ENCODE measurements at regions not wholly inside any gene's neighbourhood (a gene's known extent, or its start where the extent isn't known, plus 50 kb on each side); places are given as distances from the start of the nearest gene placed in this dataset.

DNA sequence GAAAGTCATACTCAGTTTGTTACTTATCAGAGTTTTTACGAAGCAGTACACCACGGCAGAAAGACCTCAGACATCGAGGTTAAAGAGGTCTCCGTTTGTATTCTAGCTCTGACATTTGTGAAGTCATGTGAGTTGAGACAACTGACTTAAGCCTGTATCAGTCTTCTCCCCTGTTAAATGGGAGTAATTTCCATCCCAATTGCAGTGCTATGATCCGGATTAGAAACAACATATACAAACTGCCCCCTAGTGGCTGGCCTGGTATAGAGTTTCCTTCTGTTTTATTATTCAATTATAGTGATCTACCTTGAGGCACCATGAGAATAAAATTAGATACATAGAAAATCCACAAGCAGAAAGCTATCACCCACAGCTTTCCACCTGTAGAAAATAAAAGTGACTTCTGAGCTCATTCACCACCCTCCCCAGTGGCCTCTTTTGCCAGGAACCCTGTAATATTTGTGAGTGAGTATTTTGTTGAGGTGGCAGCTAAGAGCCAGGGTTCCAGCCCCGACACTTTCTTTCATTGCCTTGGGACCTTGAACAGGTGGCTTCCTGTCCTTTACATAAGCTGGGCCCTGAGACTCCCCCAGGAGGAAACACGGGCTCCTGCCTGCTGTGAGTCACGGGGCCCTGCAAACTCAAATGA lies 607.2 kb upstream of the MGMT start:
- Histone ChIP-seq H3K4me3 (ENCODE audit: low read length) (no peak overlapping the region), H3K27me3 (ENCODE audit: low read length) (no peaks in the 10 kb centered on the region), H3K9me3 (ENCODE audit: low read length) (no peaks in the 10 kb centered on the region), H2AFZ (ENCODE audit: low read length) (no peak overlapping the region), H3K4me1 (ENCODE audit: low read length) (no peaks in the 10 kb centered on the region), H4K20me1 (ENCODE audit: insufficient read depth, low read depth, low read length) (no peaks in the 10 kb centered on the region; the same call in 1 of the 2 replicates), H3K9me2 (replicated peaks; ENCODE audit: insufficient read depth, low read length) (no peaks in the 10 kb centered on the region), H3K79me2 (ENCODE audit: low read length) (no peaks in the 10 kb centered on the region), H3K9ac (ENCODE audit: low read length) (no peak overlapping the region), H3K4me2 (ENCODE audit: low read depth, low read length, poor library complexity, severe bottlenecking) (no peak overlapping the region), H3K36me3 (ENCODE audit: insufficient read depth, low read length) (no peaks in the 10 kb centered on the region), H3K27ac (ENCODE audit: low read length) (no peak overlapping the region)
- peak; percentile 71 for DNase-seq

DNA sequence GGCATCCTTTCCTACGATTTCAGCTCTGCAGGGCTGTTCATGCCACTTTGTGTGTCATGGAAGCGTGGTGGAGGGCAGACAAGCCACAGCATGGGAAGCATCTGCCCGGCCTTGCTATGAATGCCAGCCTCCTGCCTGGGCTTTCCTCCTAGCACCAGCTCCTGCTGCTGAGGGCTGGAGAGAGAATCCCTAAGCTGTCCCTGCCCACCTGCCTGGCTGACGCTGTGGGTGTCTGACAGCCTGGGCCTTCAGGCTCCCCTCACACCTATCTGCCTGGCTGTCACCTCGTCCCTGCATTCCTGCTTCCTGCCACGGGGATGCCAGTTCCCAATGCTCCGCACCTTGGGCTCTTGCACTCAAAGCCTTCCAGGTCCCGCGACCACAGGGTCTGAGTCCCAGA lies 606.5 kb upstream of the MGMT start:
- Histone ChIP-seq H3K36me3 (ENCODE audit: insufficient read depth, low read length) (no peaks in the 10 kb centered on the region), H3K27me3 (ENCODE audit: low read length) (no peaks in the 10 kb centered on the region), H3K4me1 (ENCODE audit: low read length) (no peaks in the 10 kb centered on the region)

GRCh38 chr10:128861018-128861901 lies 605.8 kb upstream of the MGMT start:
- Histone ChIP-seq H3K79me2 (ENCODE audit: low read length) (no peaks in the 10 kb centered on the region), H3K27ac (ENCODE audit: low read length) (no peak overlapping the region), H3K9me2 (replicated peaks; ENCODE audit: insufficient read depth, low read length) (no peaks in the 10 kb centered on the region), H2AFZ (ENCODE audit: low read length) (no peak overlapping the region), H4K20me1 (ENCODE audit: insufficient read depth, low read depth, low read length) (no peaks in the 10 kb centered on the region; the same call in 1 of the 2 replicates), H3K9me3 (ENCODE audit: low read length) (no peaks in the 10 kb centered on the region), H3K9ac (ENCODE audit: low read length) (no peak overlapping the region), H3K4me3 (ENCODE audit: low read length) (no peak overlapping the region), H3K4me1 (ENCODE audit: low read length) (no peaks in the 10 kb centered on the region), H3K27me3 (ENCODE audit: low read length) (no peaks in the 10 kb centered on the region), H3K36me3 (ENCODE audit: insufficient read depth, low read length) (no peaks in the 10 kb centered on the region), H3K4me2 (ENCODE audit: low read depth, low read length, poor library complexity, severe bottlenecking) (no peak overlapping the region)
- DNase-seq, result no peak

More for the DNA sequence above, 606.5 kb upstream of the MGMT start:
- Histone ChIP-seq H2AFZ (ENCODE audit: low read length) (no peak overlapping the region), H4K20me1 (ENCODE audit: insufficient read depth, low read depth, low read length) (no peaks in the 10 kb centered on the region; the same call in 1 of the 2 replicates), H3K4me3 (ENCODE audit: low read length) (no peak overlapping the region), H3K9me2 (replicated peaks; ENCODE audit: insufficient read depth, low read length) (no peaks in the 10 kb centered on the region), H3K9me3 (ENCODE audit: low read length) (no peaks in the 10 kb centered on the region), H3K4me2 (ENCODE audit: low read depth, low read length, poor library complexity, severe bottlenecking) (no peak overlapping the region), H3K79me2 (ENCODE audit: low read length) (no peaks in the 10 kb centered on the region), H3K9ac (ENCODE audit: low read length) (no peak overlapping the region), H3K27ac (ENCODE audit: low read length) (no peak overlapping the region)
- DNase-seq, result no peak

- H3K27ac ChIP-seq (ENCODE audit: low read length), result no peak overlapping the region
- no peak for DNase-seq
- H3K27me3 ChIP-seq (ENCODE audit: low read length), result no peaks in the 10 kb centered on the region
- H3K4me1 ChIP-seq (ENCODE audit: low read length), result no peaks in the 10 kb centered on the region
- H2AFZ ChIP-seq (ENCODE audit: low read length), result no peak overlapping the region
- no peaks in the 10 kb centered on the region for H3K9me3 ChIP-seq (ENCODE audit: low read length)
- no peak overlapping the region for H3K4me3 ChIP-seq (ENCODE audit: low read length)
- H3K4me2 ChIP-seq (ENCODE audit: low read depth, low read length, poor library complexity, severe bottlenecking), result no peak overlapping the region
- H3K9ac ChIP-seq (ENCODE audit: low read length), result no peak overlapping the region
- no peaks in the 10 kb centered on the region; the same call in 1 of the 2 replicates for H4K20me1 ChIP-seq (ENCODE audit: insufficient read depth, low read depth, low read length)
- no peaks in the 10 kb centered on the region for H3K9me2 ChIP-seq (replicated peaks; ENCODE audit: insufficient read depth, low read length)
- H3K36me3 ChIP-seq (ENCODE audit: insufficient read depth, low read length), result no peaks in the 10 kb centered on the region
- H3K79me2 ChIP-seq (ENCODE audit: low read length), result no peaks in the 10 kb centered on the region
Observed at GRCh38 chr10:128863411-128863810, 603.6 kb upstream of the MGMT start.

GRCh38 chr10:128863823-128864405 lies 603.1 kb upstream of the MGMT start:
- Histone ChIP-seq H3K27ac (ENCODE audit: low read length) (no peak overlapping the region), H3K27me3 (ENCODE audit: low read length) (no peaks in the 10 kb centered on the region), H3K4me3 (ENCODE audit: low read length) (no peak overlapping the region), H2AFZ (ENCODE audit: low read length) (no peak overlapping the region), H3K9me2 (replicated peaks; ENCODE audit: insufficient read depth, low read length) (no peaks in the 10 kb centered on the region), H3K4me1 (ENCODE audit: low read length) (no peaks in the 10 kb centered on the region), H3K9me3 (ENCODE audit: low read length) (no peaks in the 10 kb centered on the region), H3K4me2 (ENCODE audit: low read depth, low read length, poor library complexity, severe bottlenecking) (no peak overlapping the region), H4K20me1 (ENCODE audit: insufficient read depth, low read depth, low read length) (no peaks in the 10 kb centered on the region; the same call in 1 of the 2 replicates), H3K79me2 (ENCODE audit: low read length) (no peaks in the 10 kb centered on the region), H3K36me3 (ENCODE audit: insufficient read depth, low read length) (no peaks in the 10 kb centered on the region), H3K9ac (ENCODE audit: low read length) (no peak overlapping the region)
- no peak for DNase-seq

DNA sequence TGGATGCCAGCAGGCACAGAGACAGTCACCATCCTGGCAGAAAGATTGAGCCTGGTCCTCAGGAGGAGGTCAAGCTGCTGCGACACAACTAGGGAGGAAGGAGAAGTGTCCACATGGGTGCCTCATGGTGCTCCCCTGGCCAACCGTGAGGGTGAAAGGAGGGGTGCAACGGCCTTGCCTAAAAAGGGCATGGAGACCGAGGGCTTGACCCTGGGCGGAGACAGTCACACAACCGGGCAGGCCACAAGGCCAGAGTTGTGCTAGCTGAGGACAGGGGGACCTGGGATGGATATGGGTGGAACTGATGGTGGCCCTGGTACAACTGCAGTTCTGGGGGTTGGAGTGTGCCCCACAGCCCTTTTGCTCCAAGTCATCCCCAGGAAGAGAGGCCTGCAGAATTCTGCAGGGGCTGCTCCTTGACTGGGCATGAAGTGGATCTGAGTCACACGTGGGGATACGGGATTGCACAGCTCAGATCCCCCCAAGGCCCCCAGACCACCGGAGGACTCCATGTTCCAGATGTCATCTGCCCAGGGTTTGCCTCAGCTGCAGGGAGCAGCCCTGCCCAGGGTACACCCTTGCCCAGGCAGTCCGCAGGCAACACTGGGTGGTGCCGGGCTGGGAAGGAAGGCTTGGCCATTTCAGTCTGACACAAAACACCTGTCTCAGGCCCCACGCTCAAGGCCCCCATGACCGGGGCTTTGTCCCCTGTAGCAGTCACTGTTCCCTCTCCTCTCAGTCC lies 602.3 kb upstream of the MGMT start:
- Histone ChIP-seq H3K9me2 (replicated peaks; ENCODE audit: insufficient read depth, low read length) (no peaks in the 10 kb centered on the region), H3K9ac (ENCODE audit: low read length) (no peak overlapping the region)
- no peak for DNase-seq

DNA sequence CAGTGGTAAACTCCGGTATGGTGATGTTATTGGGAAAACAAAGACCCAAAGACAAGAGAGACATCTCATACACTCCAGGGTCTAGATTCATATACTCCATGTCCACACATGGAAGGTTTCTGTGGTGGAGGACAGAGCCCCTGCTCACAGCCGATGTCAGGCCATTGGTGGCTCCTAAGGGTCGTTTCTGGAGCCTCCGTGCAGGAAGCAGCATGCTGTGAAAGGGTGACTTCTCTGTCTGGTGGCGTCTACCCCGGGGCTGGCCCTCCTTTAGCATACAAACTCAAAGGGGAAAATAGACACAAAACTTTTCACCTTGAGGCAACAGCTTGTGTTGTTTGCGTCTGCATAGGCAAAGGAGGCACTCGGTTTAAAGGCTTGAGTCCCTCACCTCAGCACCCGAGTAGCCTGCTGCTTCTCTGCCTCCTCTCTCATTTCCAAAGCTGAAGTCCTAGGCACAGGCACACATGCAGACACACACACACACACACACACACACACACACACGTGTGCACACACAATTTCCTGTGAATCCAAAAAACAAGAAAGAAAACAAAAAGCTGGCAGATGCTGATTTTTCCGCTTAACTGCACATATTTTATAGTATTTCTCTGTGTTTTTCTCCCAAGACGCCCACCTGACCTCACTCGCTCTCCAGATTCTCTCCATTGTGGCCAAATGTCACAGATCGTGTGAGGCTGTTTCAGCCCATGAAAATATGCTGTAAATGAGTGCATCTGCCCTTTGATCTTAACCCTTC lies 601.4 kb upstream of the MGMT start:
- Histone ChIP-seq H3K27ac (ENCODE audit: low read length) (no peak overlapping the region), H4K20me1 (ENCODE audit: insufficient read depth, low read depth, low read length) (no peaks in the 10 kb centered on the region), H3K36me3 (ENCODE audit: insufficient read depth, low read length) (no peaks in the 10 kb centered on the region), H3K4me2 (ENCODE audit: low read depth, low read length, poor library complexity, severe bottlenecking) (no peak overlapping the region), H3K4me3 (ENCODE audit: low read length) (no peak overlapping the region), H2AFZ (ENCODE audit: low read length) (no peak overlapping the region), H3K27me3 (ENCODE audit: low read length) (no peaks in the 10 kb centered on the region), H3K9ac (ENCODE audit: low read length) (no peak overlapping the region), H3K9me3 (ENCODE audit: low read length) (no peaks in the 10 kb centered on the region), H3K79me2 (ENCODE audit: low read length) (no peaks in the 10 kb centered on the region), H3K4me1 (ENCODE audit: low read length) (no peaks in the 10 kb centered on the region), H3K9me2 (replicated peaks; ENCODE audit: insufficient read depth, low read length) (no peaks in the 10 kb centered on the region)
- no peak for DNase-seq

More for the DNA sequence above, 602.3 kb upstream of the MGMT start:
- Histone ChIP-seq H4K20me1 (ENCODE audit: insufficient read depth, low read depth, low read length) (no peaks in the 10 kb centered on the region; the same call in 1 of the 2 replicates), H3K4me2 (ENCODE audit: low read depth, low read length, poor library complexity, severe bottlenecking) (no peak overlapping the region), H2AFZ (ENCODE audit: low read length) (no peak overlapping the region), H3K79me2 (ENCODE audit: low read length) (no peaks in the 10 kb centered on the region), H3K4me3 (ENCODE audit: low read length) (no peak overlapping the region), H3K36me3 (ENCODE audit: insufficient read depth, low read length) (no peaks in the 10 kb centered on the region), H3K9me3 (ENCODE audit: low read length) (no peaks in the 10 kb centered on the region), H3K4me1 (ENCODE audit: low read length) (no peaks in the 10 kb centered on the region), H3K27ac (ENCODE audit: low read length) (no peak overlapping the region), H3K27me3 (ENCODE audit: low read length) (no peaks in the 10 kb centered on the region)
